OCI-LY3 (cell line): ENCODE measurements at regions not wholly inside any gene's neighbourhood (a gene's known extent, or its start where the extent isn't known, plus 50 kb on each side); places are given as distances from the start of the nearest gene placed in this dataset.
A peak's percentile ranks its signal among the peaks of the same experiment; 100 is the strongest.

Source experiments
- H2AFZ ChIP-seq: fragments of 200-600, 300-600 bp; shearing (Covaris generic); 2 replicates; pipeline ENCODE4 v1.6.0; 2014; ENCODE audit warnings: antibody characterized with exemption, low read depth, low read length
- H3K27ac ChIP-seq: fragments of 200-600, 300-600 bp; sonication (generic); 2 replicates; pipeline ENCODE4 v1.5.1; 2014; ENCODE audit warnings: mild to moderate bottlenecking, low read length, moderate library complexity, mixed read lengths
- H3K27me3 ChIP-seq: fragments of 200-600, 300-600 bp; sonication (generic); 2 replicates; pipeline ENCODE4 v1.6.1; 2014; ENCODE audit warnings: low read depth, low read length, mixed read lengths
- H3K36me3 ChIP-seq: fragments of 200-600, 300-600 bp; sonication (generic); replicated peaks from 2 replicates; pipeline ENCODE3; 2014; ENCODE audit warnings: low read depth, low read length, mixed read lengths
- H3K4me1 ChIP-seq: fragments of 300-600, 200-600 bp; sonication (generic); 2 replicates; pipeline ENCODE4 v1.6.1; 2014; ENCODE audit warnings: low read length, mixed read lengths
- H3K4me2 ChIP-seq: fragments of 200-600, 300-600 bp; sonication (generic); 2 replicates; pipeline ENCODE4 v1.6.1; 2014; ENCODE audit warnings: low read length, mixed read lengths
- H3K4me3 ChIP-seq: fragments of 300-600, 200-600 bp; sonication (generic); 2 replicates; pipeline ENCODE4 v1.5.1; 2014; ENCODE audit warnings: antibody characterized with exemption, mild to moderate bottlenecking, low read length, moderate library complexity
- H3K79me2 ChIP-seq: fragments of 300-600, 200-600 bp; shearing (Covaris generic); 2 replicates; pipeline ENCODE4 v1.6.1; 2014; ENCODE audit warnings: mild to moderate bottlenecking, low read length, mixed read lengths
- H3K9ac ChIP-seq: fragments of 300-600, 200-600 bp; shearing (Covaris generic); 2 replicates; pipeline ENCODE4 v1.6.0; 2014; ENCODE audit warnings: mild to moderate bottlenecking, low read length, moderate library complexity
- H3K9me3 ChIP-seq: fragments of 200-600, 300-600 bp; shearing (Covaris generic); 2 replicates; pipeline ENCODE4 v1.6.1; 2014; ENCODE audit warnings: low read length, mixed read lengths; ENCODE audit not compliant: insufficient read depth
- H4K20me1 ChIP-seq: fragments of 200-600, 300-600 bp; sonication (generic); 2 replicates; pipeline ENCODE4 v1.6.1; 2016; ENCODE audit warnings: low read length, mixed read lengths; ENCODE audit not compliant: insufficient read depth
- EZH2phosphoT487 ChIP-seq: fragments of 200-600 bp; shearing (Covaris generic); IDR thresholded peaks from 2 replicates; pipeline ENCODE4 v1.6.1; 2018; ENCODE audit warnings: antibody characterized with exemption, mixed run types, low read depth
- TF ChIP-seq, protein P1 (sequence below): fragments of 200-600, 300-600 bp; sonication (generic); IDR thresholded peaks from 2 replicates; pipeline ENCODE4 v1.5.1; 2014; ENCODE audit warnings: antibody characterized with exemption, low read length, low read depth

DNA sequence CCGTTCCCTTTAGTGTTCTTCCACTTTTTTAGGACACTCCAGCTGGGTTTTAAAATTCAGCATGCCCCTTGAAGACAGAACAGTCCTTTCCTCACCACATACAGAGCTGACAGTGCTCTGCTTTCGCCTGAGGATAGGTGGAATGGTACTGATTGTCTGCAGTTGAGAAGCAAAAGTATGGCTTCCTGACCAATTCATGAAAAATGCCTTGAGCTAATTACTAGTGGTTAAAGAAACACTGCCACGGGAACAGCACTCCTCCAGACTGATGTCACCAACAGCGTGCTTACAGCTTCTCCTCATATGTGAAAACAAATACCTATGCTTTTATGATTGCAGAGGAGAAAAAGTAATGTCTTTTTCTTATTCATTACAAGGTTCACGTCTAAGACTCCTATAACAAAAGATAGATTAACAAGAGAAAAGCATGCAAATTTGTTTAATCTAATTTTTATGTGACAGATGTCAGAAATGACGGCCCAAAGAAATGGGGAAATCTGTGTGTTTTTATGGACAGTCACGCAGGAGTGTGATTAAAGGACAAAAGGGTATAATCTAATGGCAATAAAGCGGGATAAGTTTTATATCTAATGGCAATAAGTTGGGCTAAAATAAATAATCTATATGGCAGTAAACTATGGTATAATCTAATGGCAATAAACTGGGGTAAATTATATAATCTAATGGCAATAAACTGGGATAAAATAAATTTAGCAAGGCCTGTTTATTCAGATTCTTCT is 123.4 kb upstream of the ARHGAP42 start:
- no peak overlapping the region for H3K4me2 ChIP-seq
- no peaks in the 10 kb centered on the region for H3K4me1 ChIP-seq
- TF ChIP-seq EZH2phosphoT487: no peak
- TF ChIP-seq, protein P1, sequence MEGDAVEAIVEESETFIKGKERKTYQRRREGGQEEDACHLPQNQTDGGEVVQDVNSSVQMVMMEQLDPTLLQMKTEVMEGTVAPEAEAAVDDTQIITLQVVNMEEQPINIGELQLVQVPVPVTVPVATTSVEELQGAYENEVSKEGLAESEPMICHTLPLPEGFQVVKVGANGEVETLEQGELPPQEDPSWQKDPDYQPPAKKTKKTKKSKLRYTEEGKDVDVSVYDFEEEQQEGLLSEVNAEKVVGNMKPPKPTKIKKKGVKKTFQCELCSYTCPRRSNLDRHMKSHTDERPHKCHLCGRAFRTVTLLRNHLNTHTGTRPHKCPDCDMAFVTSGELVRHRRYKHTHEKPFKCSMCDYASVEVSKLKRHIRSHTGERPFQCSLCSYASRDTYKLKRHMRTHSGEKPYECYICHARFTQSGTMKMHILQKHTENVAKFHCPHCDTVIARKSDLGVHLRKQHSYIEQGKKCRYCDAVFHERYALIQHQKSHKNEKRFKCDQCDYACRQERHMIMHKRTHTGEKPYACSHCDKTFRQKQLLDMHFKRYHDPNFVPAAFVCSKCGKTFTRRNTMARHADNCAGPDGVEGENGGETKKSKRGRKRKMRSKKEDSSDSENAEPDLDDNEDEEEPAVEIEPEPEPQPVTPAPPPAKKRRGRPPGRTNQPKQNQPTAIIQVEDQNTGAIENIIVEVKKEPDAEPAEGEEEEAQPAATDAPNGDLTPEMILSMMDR: no peak
- H3K79me2 ChIP-seq: no peaks in the 10 kb centered on the region
- H2AFZ ChIP-seq: no peak overlapping the region
- no peak overlapping the region for H3K4me3 ChIP-seq
- H3K27me3 ChIP-seq: no peaks in the 10 kb centered on the region
- no peak overlapping the region for H3K9ac ChIP-seq
- H4K20me1 ChIP-seq: no peaks in the 10 kb centered on the region
- H3K36me3 ChIP-seq: no peaks in the 10 kb centered on the region
- H3K9me3 ChIP-seq: no peaks in the 10 kb centered on the region
- no peak overlapping the region for H3K27ac ChIP-seq

GRCh38 chr11:100573911-100574513 is 113.1 kb upstream of the ARHGAP42 start:
- Histone ChIP-seq H3K27me3 (peaks cover 13% of the 10 kb centered on the region; the same call in 1 of the 2 replicates), H3K9ac (no peak overlapping the region), H3K4me1 (no peaks in the 10 kb centered on the region), H3K27ac (no peak overlapping the region), H4K20me1 (no peaks in the 10 kb centered on the region), H3K4me2 (no peak overlapping the region), H3K4me3 (no peak overlapping the region), H2AFZ (no peak overlapping the region), H3K36me3 (no peaks in the 10 kb centered on the region), H3K79me2 (no peaks in the 10 kb centered on the region), H3K9me3 (no peaks in the 10 kb centered on the region)
- TF ChIP-seq, protein P1: no peak
- no peak for TF ChIP-seq EZH2phosphoT487

GRCh38 chr11:100574894-100575769 is 112.0 kb upstream of the ARHGAP42 start:
- H3K4me1 ChIP-seq: no peaks in the 10 kb centered on the region
- H2AFZ ChIP-seq: no peak overlapping the region
- H3K4me3 ChIP-seq: no peak overlapping the region
- peaks cover 13% of the 10 kb centered on the region; the same call in 1 of the 2 replicates for H3K27me3 ChIP-seq
- H3K27ac ChIP-seq: no peak overlapping the region
- H4K20me1 ChIP-seq: no peaks in the 10 kb centered on the region
- no peaks in the 10 kb centered on the region for H3K36me3 ChIP-seq
- no peaks in the 10 kb centered on the region for H3K9me3 ChIP-seq
- no peak for TF ChIP-seq EZH2phosphoT487
- TF ChIP-seq, protein P1: peak; percentile 42
- H3K9ac ChIP-seq: no peak overlapping the region
- H3K79me2 ChIP-seq: no peaks in the 10 kb centered on the region
- H3K4me2 ChIP-seq: no peak overlapping the region
